SK-N-SH (cell line): ENCODE measurements at regions not wholly inside any gene's neighbourhood (a gene's known extent, or its start where the extent isn't known, plus 50 kb on each side); places are given as distances from the start of the nearest gene placed in this dataset.

Experiments
- CTCF ChIA-PET: fragments of 300-600, 350-600 bp; formaldehyde crosslinking; extraction: SDS; loops from one replicate; lab custom pipeline; 2021; lab: Yijun Ruan, JAX
- POLR2A ChIA-PET: fragments of 350-600 bp; sonication (Branson Sonifier 250); formaldehyde crosslinking; extraction: SDS; loops from one replicate; lab custom pipeline; 2020; ENCODE audit warnings: antibody characterized with exemption, inconsistent platforms; lab: Yijun Ruan, JAX
- DNase-seq: peaks from one replicate; pipeline ENCODE4 v3.0.0; 2012
- H2AFZ ChIP-seq: fragments of 200-600 bp; sonication (generic); 2 replicates; pipeline ENCODE4 v1.8.1; 2016; ENCODE audit warnings: antibody characterized with exemption, mild to moderate bottlenecking, low read depth
- H3F3A ChIP-seq: fragments of 200-600 bp; sonication (generic); replicated peaks from 2 replicates; pipeline ENCODE3; 2016; ENCODE audit warnings: antibody characterized with exemption, mild to moderate bottlenecking; ENCODE audit not compliant: insufficient read depth
- H3K27ac ChIP-seq, 2 experiments: fragments of 200-500 bp in 1 of 2; fragments of 200-600 bp in 1 of 2; sonication (Bioruptor generic) in 1 of 2; sonication (generic), shearing (Covaris generic) in 1 of 2; 2 replicates each; pipeline versions ENCODE4 v1.5.1 to v1.6.1; 2014 to 2016; ENCODE audit warnings: low read depth in 2 of 2, inconsistent platforms in 1 of 2, low read length in 1 of 2, mild to moderate bottlenecking in 1 of 2, mixed read lengths in 1 of 2
- H3K27me3 ChIP-seq: fragments of 200-600 bp; sonication (generic), shearing (Covaris generic); 2 replicates; pipeline ENCODE4 v1.6.1; 2016; ENCODE audit warnings: mixed run types; ENCODE audit not compliant: insufficient read depth
- H3K36me3 ChIP-seq, 2 experiments: fragments of 200-500 bp in 1 of 2; fragments of 200-600 bp in 1 of 2; sonication (Bioruptor generic) in 1 of 2; sonication (generic) in 1 of 2; replicated peaks in 1 of 2; 2 replicates each; pipeline versions ENCODE3 to v1.5.1; 2014 to 2016; ENCODE audit warnings: low read length in 1 of 2, mild to moderate bottlenecking in 1 of 2; ENCODE audit not compliant: insufficient read depth in 2 of 2, control insufficient read depth in 1 of 2
- H3K4me1 ChIP-seq, 2 experiments: fragments of 200-500 bp in 1 of 2; fragments of 200-600 bp in 1 of 2; sonication (Bioruptor generic) in 1 of 2; sonication (generic), shearing (Covaris generic) in 1 of 2; 2 replicates each; pipeline versions ENCODE4 v1.5.1 to v1.6.1; 2014 to 2016; ENCODE audit warnings: low read depth in 1 of 2, low read length in 1 of 2, mixed run types in 1 of 2; ENCODE audit not compliant: insufficient read depth in 2 of 2, control insufficient read depth in 1 of 2
- H3K4me2 ChIP-seq: fragments of 200-600 bp; sonication (generic), shearing (Covaris generic); 2 replicates; pipeline ENCODE4 v1.6.1; 2017; ENCODE audit warnings: mixed run types
- H3K4me3 ChIP-seq, 2 experiments: fragments of 200-500 bp in 1 of 2; fragments of 200-600 bp in 1 of 2; sonication (Bioruptor generic) in 1 of 2; sonication (generic), shearing (Covaris generic) in 1 of 2; 2 replicates each; pipeline versions ENCODE4 v1.5.1 to v1.8.1; 2014 to 2016; ENCODE audit warnings: low read depth in 2 of 2, inconsistent platforms in 1 of 2, low read length in 1 of 2, mild to moderate bottlenecking in 1 of 2, mixed read lengths in 1 of 2, moderate library complexity in 1 of 2
- H3K79me2 ChIP-seq: fragments of 200-600 bp; sonication (generic); 2 replicates; pipeline ENCODE4 v1.8.1; 2017; ENCODE audit warnings: mild to moderate bottlenecking; ENCODE audit not compliant: insufficient read depth
- H3K9ac ChIP-seq: fragments of 200-600 bp; sonication (generic); 2 replicates; pipeline ENCODE4 v1.6.1; 2017; ENCODE audit warnings: mixed run types
- H3K9me2 ChIP-seq: fragments of 200-600 bp; sonication (generic); 2 replicates; pipeline ENCODE4 v1.6.1; 2017; ENCODE audit warnings: mixed run types
- H3K9me3 ChIP-seq: fragments of 200-600 bp; sonication (generic); 2 replicates; pipeline ENCODE4 v1.6.1; 2017; ENCODE audit warnings: mixed run types, mild to moderate bottlenecking, moderate library complexity
- H4K20me1 ChIP-seq: fragments of 200-600 bp; sonication (generic); 2 replicates; pipeline ENCODE4 v1.6.1; 2017; ENCODE audit warnings: mild to moderate bottlenecking, mixed run types; ENCODE audit not compliant: insufficient read depth
- CHD2 ChIP-seq: fragments of 150-350 bp; IDR thresholded peaks from 2 replicates; pipeline ENCODE4 v1.6.1; 2018; ENCODE audit warnings: low read length; ENCODE audit not compliant: partially characterized antibody
- ELF1 ChIP-seq: IDR thresholded peaks from 2 replicates; pipeline ENCODE4 v1.4.0; 2012
- EZH2phosphoT487 ChIP-seq: fragments of 200-600 bp; sonication (generic); IDR thresholded peaks from 2 replicates; pipeline ENCODE4 v1.6.1; 2017; ENCODE audit warnings: low read depth, mixed run types, mild to moderate bottlenecking, antibody characterized with exemption, moderate library complexity, borderline replicate concordance
- FOSL2 ChIP-seq: IDR thresholded peaks from 2 replicates; pipeline ENCODE4 v1.4.0; 2012; ENCODE audit warnings: low read depth, mild to moderate bottlenecking, moderate library complexity, borderline replicate concordance
- FOXJ3 ChIP-seq: sonication (generic); formaldehyde crosslinking; IDR thresholded peaks from 2 replicates; pipeline ENCODE4 v1.5.1; 2020; ENCODE audit warnings: mild to moderate bottlenecking, missing genetic modification reagents
- FOXM1 ChIP-seq: IDR thresholded peaks from 2 replicates; pipeline ENCODE4 v1.4.0; 2012; ENCODE audit warnings: low read depth, mild to moderate bottlenecking
- GABPA ChIP-seq: IDR thresholded peaks from 2 replicates; pipeline ENCODE4 v1.4.0; 2012; ENCODE audit warnings: low read depth, mild to moderate bottlenecking
- GATA2 ChIP-seq: sonication (generic); formaldehyde crosslinking; IDR thresholded peaks from 2 replicates; pipeline ENCODE4 v1.5.0; 2020; ENCODE audit warnings: mild to moderate bottlenecking, missing genetic modification reagents
- JUND ChIP-seq: IDR thresholded peaks from 2 replicates; pipeline ENCODE4 v1.4.0; 2012
- MEF2A ChIP-seq: IDR thresholded peaks from 2 replicates; pipeline ENCODE4 v1.4.0; 2012; ENCODE audit warnings: low read depth, borderline replicate concordance
- MXI1 ChIP-seq: IDR thresholded peaks from 2 replicates; pipeline ENCODE4 v1.6.1; 2012; ENCODE audit warnings: mild to moderate bottlenecking, low read depth, low read length, improper control_type of control experiment
- NFIC ChIP-seq: IDR thresholded peaks from 2 replicates; pipeline ENCODE4 v1.4.0; 2012; ENCODE audit warnings: borderline replicate concordance
- NRF1 ChIP-seq: IDR thresholded peaks from 2 replicates; pipeline ENCODE4 v1.6.1; 2012; ENCODE audit warnings: low read depth, mild to moderate bottlenecking, low read length
- RAD21 ChIP-seq: IDR thresholded peaks from 2 replicates; pipeline ENCODE4 v1.6.1; 2012; ENCODE audit warnings: mild to moderate bottlenecking, low read length
- RCOR1 ChIP-seq: fragments of 150-350 bp; IDR thresholded peaks from 2 replicates; pipeline ENCODE4 v1.6.1; 2017; ENCODE audit warnings: antibody characterized with exemption, low read length
- RFX5 ChIP-seq: IDR thresholded peaks from 2 replicates; pipeline ENCODE4 v1.6.1; 2012; ENCODE audit warnings: mild to moderate bottlenecking, improper control_type of control experiment, low read length
- RXRA ChIP-seq: IDR thresholded peaks from 2 replicates; pipeline ENCODE4 v1.4.0; 2012; ENCODE audit warnings: low read depth, mild to moderate bottlenecking, borderline replicate concordance
- SIN3A ChIP-seq: IDR thresholded peaks from 2 replicates; pipeline ENCODE4 v1.6.1; 2012; ENCODE audit warnings: low read depth, mild to moderate bottlenecking, low read length, moderate library complexity, borderline replicate concordance
- SMC3 ChIP-seq: IDR thresholded peaks from 2 replicates; pipeline ENCODE4 v1.6.1; 2012; ENCODE audit warnings: low read depth, low read length, improper control_type of control experiment
- TAF1 ChIP-seq: IDR thresholded peaks from 2 replicates; pipeline ENCODE4 v1.6.1; 2012; ENCODE audit warnings: low read depth, mild to moderate bottlenecking, low read length, moderate library complexity, borderline replicate concordance
- TCF12 ChIP-seq: IDR thresholded peaks from 2 replicates; pipeline ENCODE4 v1.4.0; 2012
- YY1 ChIP-seq: IDR thresholded peaks from 2 replicates; pipeline ENCODE4 v1.4.0; 2012; ENCODE audit warnings: low read depth, mild to moderate bottlenecking
- WGBS: methylation state at CpG from one replicate; pipeline ENCODE4 v1.1.6; 2017; ENCODE audit warnings: low lambda C conversion rate; 5-methylcytosine and 5-hydroxymethylcytosine counted together
- TF ChIP-seq, protein P1 (sequence below): IDR thresholded peaks from 2 replicates; pipeline ENCODE4 v1.4.0; 2012; ENCODE audit warnings: low read depth
- TF ChIP-seq, protein P2 (sequence below): IDR thresholded peaks from 2 replicates; pipeline ENCODE4; 2012
- TF ChIP-seq, protein P3 (sequence below): fragments of 200-600 bp; sonication (generic); IDR thresholded peaks from 2 replicates; pipeline ENCODE4 v1.6.1; 2017; ENCODE audit warnings: antibody characterized with exemption, mild to moderate bottlenecking, moderate library complexity
- TF ChIP-seq, protein P4 (sequence below): fragments of 150-350 bp; IDR thresholded peaks from 2 replicates; pipeline ENCODE4 v1.6.1; 2017; ENCODE audit warnings: antibody characterized with exemption, low read length, low read depth, borderline replicate concordance

DNA sequence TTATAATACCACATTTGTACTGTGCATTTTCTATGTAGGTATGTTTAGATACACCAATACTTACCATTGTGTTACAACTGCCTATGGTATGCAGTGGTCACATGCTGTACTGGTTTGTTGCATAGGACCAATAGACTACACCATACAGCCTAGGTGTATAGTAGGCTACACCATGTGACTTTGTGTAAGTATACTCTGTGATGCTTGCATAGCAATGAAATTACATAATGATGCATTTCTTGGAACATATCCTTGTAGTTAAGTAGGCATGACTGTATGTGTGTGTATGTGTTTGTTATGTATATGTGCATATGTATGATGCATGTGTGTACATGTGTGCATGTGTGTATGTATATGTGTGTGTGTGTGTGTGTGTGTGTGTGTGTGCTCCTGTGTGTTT is 157.6 kb downstream of the TDRD15 start:
- no peak overlapping the region for H3K9ac ChIP-seq
- POLR2A ChIA-PET: interaction anchor here (0.7 to 1.5 kb wide), 13 partner anchors 11 to 352 kb away, joined by 3 to 12 read pairs (median 4); no protein-coding TSS in a partner anchor
- peaks cover 0 to 73% of the 10 kb centered on the region in 2 experiments; a peak in 2 of 4 replicates for H3K4me1 ChIP-seq
- TF ChIP-seq, protein P1, sequence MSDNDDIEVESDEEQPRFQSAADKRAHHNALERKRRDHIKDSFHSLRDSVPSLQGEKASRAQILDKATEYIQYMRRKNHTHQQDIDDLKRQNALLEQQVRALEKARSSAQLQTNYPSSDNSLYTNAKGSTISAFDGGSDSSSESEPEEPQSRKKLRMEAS: no peak
- 0 out of 2 replicates have a peak, but pooled peaks cover 8% of the 10 kb centered on the region for H3K9me3 ChIP-seq
- no peak for DNase-seq
- H3K4me2 ChIP-seq: no peak overlapping the region
- no peaks in the 10 kb centered on the region for H3K27me3 ChIP-seq
- H3K36me3 ChIP-seq: no peaks in the 10 kb centered on the region
- H3K4me3 ChIP-seq: no peak overlapping the region
- CTCF ChIA-PET: interaction anchor here (0.6 to 3.3 kb wide), 9 partner anchors 10 to 378 kb away, joined by 3 to 29 read pairs (median 6); no protein-coding TSS in a partner anchor
- H3K9me2 ChIP-seq: no peaks in the 10 kb centered on the region
- peak overlapping the region in 1 of 2 experiments; percentile 99; a peak in 2 of 4 replicates for H3K27ac ChIP-seq
- no peaks in the 10 kb centered on the region for H3F3A ChIP-seq
- no peaks in the 10 kb centered on the region for H4K20me1 ChIP-seq
- H3K79me2 ChIP-seq: no peaks in the 10 kb centered on the region
- no peak overlapping the region for H2AFZ ChIP-seq

DNA sequence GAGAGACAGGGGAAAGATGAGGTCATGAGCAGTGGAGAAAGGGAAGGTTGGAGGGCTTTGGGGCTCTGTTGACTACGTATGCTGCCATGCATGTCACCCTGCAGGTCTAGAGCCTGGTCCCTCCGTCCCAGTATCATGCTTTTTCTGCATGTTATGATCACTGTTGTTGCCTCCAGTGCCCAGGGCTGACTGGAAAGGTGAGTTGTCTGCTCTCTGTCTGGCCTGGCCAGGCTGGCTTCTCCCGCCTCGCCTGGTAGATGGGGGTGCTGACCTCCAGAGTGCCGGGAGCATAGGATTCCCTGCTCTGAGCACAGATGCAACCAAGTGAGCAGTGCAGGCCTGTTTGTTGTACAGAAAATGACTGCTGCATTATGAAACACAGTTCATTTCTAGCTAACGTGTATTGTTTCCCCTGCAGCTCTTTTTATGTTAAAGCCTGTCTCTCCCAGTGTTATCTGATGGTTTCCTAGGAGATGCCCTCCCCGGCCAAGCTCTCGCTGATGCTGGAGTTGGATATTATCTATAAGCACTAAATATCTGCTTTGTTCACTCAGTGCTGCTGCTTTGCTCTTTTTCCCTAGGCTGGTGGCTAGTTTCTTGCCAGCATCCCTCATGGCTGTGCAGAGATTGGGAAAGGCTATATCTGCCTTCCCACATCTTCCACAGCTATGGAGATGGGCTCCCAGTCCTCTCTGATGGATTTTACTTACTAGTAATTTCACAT is 158.2 kb downstream of the TDRD15 start:
- H3K36me3 ChIP-seq: no peaks in the 10 kb centered on the region
- ChIA-PET CTCF (interaction anchor here (0.7 to 2.7 kb wide), 14 partner anchors 11 to 377 kb away, joined by 3 to 29 read pairs (median 3); no protein-coding TSS in a partner anchor), POLR2A (interaction anchor here (0.7 to 1.5 kb wide), 12 partner anchors 11 to 351 kb away, joined by 3 to 12 read pairs (median 4); no protein-coding TSS in a partner anchor)
- H3F3A ChIP-seq: no peaks in the 10 kb centered on the region
- no peak overlapping the region for H3K4me2 ChIP-seq
- no peaks in the 10 kb centered on the region for H4K20me1 ChIP-seq
- H3K4me3 ChIP-seq: no peak overlapping the region
- no peaks in the 10 kb centered on the region for H3K9me2 ChIP-seq
- peaks cover 0 to 67% of the 10 kb centered on the region in 2 experiments; a peak in 2 of 4 replicates for H3K4me1 ChIP-seq
- H3K27ac ChIP-seq: peak overlapping the region; percentile 12 to 99; a peak in 2 of 4 replicates
- no peak overlapping the region for H3K9ac ChIP-seq
- no peaks in the 10 kb centered on the region for H3K79me2 ChIP-seq
- H3K9me3 ChIP-seq: 0 out of 2 replicates have a peak, but pooled peaks cover 8% of the 10 kb centered on the region
- no peak overlapping the region for H2AFZ ChIP-seq
- H3K27me3 ChIP-seq: no peaks in the 10 kb centered on the region
- peak; percentile 92 for DNase-seq
- 10% methylated on average over 8 of the region's 8 CpGs for whole genome bisulfite sequencing
- peak; percentile 39; the same call in 1 of the 2 replicates for TF ChIP-seq TCF12
- TF ChIP-seq, protein P2, sequence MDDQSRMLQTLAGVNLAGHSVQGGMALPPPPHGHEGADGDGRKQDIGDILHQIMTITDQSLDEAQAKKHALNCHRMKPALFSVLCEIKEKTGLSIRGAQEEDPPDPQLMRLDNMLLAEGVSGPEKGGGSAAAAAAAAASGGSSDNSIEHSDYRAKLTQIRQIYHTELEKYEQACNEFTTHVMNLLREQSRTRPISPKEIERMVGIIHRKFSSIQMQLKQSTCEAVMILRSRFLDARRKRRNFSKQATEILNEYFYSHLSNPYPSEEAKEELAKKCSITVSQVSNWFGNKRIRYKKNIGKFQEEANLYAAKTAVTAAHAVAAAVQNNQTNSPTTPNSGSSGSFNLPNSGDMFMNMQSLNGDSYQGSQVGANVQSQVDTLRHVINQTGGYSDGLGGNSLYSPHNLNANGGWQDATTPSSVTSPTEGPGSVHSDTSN: no peak
- TF ChIP-seq TAF1: no peak
- TF ChIP-seq RXRA: no peak
- no peak for TF ChIP-seq NRF1
- TF ChIP-seq RAD21: peak; percentile 52
- peak; percentile 99 for TF ChIP-seq GATA2
- no peak for TF ChIP-seq FOSL2
- TF ChIP-seq RFX5: peak; percentile 22
- no peak for TF ChIP-seq MEF2A
- peak; percentile 96 for TF ChIP-seq RCOR1
- no peak for TF ChIP-seq JUND
- peak; percentile 76; the same call in 1 of the 2 replicates for TF ChIP-seq MXI1
- no peak for TF ChIP-seq GABPA
- TF ChIP-seq SMC3: peak; percentile 38; the same call in 1 of the 2 replicates
- no peak for TF ChIP-seq FOXM1
- TF ChIP-seq, protein P3, sequence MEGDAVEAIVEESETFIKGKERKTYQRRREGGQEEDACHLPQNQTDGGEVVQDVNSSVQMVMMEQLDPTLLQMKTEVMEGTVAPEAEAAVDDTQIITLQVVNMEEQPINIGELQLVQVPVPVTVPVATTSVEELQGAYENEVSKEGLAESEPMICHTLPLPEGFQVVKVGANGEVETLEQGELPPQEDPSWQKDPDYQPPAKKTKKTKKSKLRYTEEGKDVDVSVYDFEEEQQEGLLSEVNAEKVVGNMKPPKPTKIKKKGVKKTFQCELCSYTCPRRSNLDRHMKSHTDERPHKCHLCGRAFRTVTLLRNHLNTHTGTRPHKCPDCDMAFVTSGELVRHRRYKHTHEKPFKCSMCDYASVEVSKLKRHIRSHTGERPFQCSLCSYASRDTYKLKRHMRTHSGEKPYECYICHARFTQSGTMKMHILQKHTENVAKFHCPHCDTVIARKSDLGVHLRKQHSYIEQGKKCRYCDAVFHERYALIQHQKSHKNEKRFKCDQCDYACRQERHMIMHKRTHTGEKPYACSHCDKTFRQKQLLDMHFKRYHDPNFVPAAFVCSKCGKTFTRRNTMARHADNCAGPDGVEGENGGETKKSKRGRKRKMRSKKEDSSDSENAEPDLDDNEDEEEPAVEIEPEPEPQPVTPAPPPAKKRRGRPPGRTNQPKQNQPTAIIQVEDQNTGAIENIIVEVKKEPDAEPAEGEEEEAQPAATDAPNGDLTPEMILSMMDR: no peak
- TF ChIP-seq YY1: no peak
- TF ChIP-seq CHD2: peak; percentile 80
- TF ChIP-seq, protein P4, sequence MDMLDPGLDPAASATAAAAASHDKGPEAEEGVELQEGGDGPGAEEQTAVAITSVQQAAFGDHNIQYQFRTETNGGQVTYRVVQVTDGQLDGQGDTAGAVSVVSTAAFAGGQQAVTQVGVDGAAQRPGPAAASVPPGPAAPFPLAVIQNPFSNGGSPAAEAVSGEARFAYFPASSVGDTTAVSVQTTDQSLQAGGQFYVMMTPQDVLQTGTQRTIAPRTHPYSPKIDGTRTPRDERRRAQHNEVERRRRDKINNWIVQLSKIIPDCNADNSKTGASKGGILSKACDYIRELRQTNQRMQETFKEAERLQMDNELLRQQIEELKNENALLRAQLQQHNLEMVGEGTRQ: no peak
- peak; percentile 100 for TF ChIP-seq FOXJ3 (CRISPR knock-in tag)
- TF ChIP-seq NFIC: no peak
- no peak for TF ChIP-seq ELF1
- TF ChIP-seq EZH2phosphoT487: no peak
- TF ChIP-seq SIN3A: no peak
